ENCODE measurements at regions not wholly inside any gene's neighbourhood (a gene's known extent, or its start where the extent isn't known, plus 50 kb on each side); places are given as distances from the start of the nearest gene placed in this dataset.

DNA sequence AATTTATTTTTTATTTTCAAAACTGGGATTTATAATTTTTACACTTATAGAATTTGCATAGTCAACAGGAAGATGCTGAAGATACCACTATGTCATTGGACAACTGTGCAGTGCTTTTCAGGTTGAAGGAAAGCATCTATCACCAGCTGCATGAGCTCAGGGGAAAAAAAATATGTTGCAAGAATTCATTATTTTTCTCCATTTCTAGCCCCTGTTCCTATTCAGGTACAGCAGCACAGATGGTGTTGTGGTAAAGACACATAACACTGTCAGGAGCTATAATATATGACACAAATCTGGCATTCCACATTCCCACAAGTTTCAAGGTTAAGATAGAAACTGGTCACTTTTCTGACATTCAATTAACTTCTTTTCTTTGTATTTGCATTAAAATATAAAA lies 1088.6 kb downstream of the MAT2B start:
- no peak overlapping the region for H3K4me3 ChIP-seq (ENCODE audit: low read depth, low read length)
- DNase-seq (ENCODE audit: low read depth), result no peak
- TF ChIP-seq, protein P1, sequence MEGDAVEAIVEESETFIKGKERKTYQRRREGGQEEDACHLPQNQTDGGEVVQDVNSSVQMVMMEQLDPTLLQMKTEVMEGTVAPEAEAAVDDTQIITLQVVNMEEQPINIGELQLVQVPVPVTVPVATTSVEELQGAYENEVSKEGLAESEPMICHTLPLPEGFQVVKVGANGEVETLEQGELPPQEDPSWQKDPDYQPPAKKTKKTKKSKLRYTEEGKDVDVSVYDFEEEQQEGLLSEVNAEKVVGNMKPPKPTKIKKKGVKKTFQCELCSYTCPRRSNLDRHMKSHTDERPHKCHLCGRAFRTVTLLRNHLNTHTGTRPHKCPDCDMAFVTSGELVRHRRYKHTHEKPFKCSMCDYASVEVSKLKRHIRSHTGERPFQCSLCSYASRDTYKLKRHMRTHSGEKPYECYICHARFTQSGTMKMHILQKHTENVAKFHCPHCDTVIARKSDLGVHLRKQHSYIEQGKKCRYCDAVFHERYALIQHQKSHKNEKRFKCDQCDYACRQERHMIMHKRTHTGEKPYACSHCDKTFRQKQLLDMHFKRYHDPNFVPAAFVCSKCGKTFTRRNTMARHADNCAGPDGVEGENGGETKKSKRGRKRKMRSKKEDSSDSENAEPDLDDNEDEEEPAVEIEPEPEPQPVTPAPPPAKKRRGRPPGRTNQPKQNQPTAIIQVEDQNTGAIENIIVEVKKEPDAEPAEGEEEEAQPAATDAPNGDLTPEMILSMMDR (IDR thresholded peaks at IDR 0.05; ENCODE audit: control insufficient read depth, extremely low read depth, insufficient read depth), result no peak

DNA sequence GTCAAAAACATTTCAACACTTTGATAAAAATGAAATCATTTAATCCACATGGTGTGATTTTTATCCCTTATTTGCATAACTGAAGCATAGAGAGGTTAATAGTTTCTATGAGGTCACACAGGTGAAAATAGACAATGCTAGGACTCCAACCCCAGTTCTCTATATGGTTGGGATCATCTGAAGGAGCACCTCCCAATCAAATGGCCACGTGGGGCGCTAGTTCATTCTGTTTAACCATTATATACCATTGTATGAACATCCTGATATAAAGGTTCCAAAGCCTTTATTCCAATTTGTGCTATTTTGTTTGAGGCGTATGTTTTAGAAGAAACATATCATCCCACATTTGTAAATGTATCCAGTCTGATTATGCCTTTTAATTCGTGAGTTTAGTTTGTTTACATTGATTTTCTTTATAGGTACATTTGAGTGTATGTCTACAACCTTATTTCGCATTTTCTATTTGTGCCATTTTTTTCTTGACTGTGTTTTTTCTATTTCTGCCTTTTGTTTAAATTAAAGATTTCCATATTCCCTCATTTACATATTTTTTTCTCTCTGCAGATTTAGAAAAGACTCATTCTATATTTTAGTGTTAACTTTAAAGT lies 1092.0 kb downstream of the MAT2B start:
- no peak for DNase-seq (ENCODE audit: low read depth)
- TF ChIP-seq, protein P1 (IDR thresholded peaks at IDR 0.05; ENCODE audit: control insufficient read depth, extremely low read depth, insufficient read depth), result peak; percentile 44
- H3K4me3 ChIP-seq (ENCODE audit: low read depth, low read length), result no peak overlapping the region

DNA sequence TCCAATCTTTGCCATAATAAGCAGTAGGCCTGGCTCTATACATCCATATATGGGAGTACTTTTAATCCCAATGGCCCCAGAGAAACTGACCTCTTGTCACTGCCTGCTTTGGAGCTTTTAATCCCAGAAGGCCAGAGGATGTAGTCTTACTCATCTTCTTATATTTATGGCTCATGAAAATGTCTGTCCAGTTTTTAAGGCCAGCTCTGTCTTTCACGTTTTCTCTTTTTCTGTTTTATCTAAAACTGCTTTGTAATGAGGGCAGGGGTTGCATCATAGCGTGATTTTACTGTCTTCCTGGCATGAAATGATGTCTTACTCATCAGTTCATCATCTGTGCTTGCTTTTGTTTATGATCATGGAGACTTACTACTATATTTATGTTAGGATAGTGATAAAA lies 1094.9 kb downstream of the MAT2B start:
- no peak overlapping the region for H3K4me3 ChIP-seq (ENCODE audit: low read depth, low read length)
- TF ChIP-seq, protein P1 (IDR thresholded peaks at IDR 0.05; ENCODE audit: control insufficient read depth, extremely low read depth, insufficient read depth), result no peak
- no peak for DNase-seq (ENCODE audit: low read depth)

DNA sequence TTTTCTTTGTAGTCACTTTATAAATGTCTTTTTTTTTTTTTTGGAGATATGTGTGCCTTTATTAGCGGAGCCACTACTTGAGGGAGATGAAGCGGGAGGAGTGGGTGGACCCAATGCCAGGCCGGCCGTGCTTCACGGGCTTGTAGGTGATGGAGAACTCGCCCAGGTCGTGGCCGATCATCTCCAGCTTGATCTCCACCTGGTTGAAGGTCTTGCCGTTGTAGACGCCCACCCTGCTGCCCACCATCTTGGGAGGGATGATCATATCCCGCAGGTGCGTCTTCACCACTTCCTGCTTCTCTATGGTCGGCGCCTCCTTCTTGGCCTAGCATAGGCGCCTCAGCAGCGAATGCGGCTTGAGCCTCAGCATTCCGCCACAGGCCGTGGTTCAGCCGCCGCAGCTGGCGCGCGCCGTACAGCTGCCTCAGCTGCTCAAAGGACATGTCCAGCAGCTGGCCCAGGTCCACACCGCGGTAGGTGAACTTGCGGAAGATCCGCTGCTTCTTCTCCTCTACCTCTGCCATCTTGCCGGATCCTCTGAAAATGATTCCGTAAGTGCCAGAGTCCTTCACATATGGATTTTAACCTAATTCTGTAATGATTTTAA lies 1095.6 kb downstream of the MAT2B start:
- TF ChIP-seq, protein P1 (IDR thresholded peaks at IDR 0.05; ENCODE audit: control insufficient read depth, extremely low read depth, insufficient read depth), result no peak
- H3K4me3 ChIP-seq (ENCODE audit: low read depth, low read length), result no peak overlapping the region
- no peak for DNase-seq (ENCODE audit: low read depth)

DNA sequence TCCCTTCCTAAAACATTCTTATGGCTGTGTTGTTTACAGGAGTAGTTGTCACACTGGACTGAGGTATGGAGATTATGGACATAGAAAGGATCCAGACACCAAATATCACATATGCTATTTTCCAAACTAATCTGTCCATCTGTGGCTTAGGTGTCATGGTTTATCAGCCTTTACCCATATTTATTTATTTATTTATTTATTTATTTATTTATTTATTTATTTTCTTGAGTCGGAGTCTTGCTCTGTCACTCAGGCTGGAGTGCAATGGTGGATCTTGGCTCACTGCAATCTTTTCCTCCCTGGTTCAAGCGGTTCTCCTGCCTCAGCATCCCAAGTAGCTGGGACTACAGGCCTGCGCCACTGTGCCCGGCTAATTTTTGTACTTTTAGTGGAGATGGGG lies 1103.1 kb downstream of the MAT2B start:
- TF ChIP-seq, protein P1 (IDR thresholded peaks at IDR 0.05; ENCODE audit: control insufficient read depth, extremely low read depth, insufficient read depth), result no peak
- H3K4me3 ChIP-seq (ENCODE audit: low read depth, low read length), result no peak overlapping the region
- DNase-seq (ENCODE audit: low read depth), result no peak

DNA sequence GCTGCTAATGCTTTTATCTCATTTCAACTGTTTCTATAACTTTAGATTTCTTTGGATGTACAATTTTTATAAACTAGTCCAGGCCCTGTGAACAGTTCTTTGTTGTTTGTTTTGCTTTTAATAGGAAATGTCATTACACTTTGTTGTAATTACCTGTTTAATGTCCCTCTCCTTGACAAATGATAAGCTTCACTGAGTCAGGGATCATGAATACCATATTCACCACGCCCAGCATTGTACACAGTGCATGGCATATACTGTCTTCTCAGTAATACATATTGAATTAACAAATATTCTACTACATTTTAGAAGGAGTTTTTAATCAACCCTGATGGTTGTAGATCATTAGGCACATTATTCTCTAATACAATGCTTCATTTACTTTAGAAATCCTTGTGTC lies 1105.0 kb downstream of the MAT2B start:
- DNase-seq (ENCODE audit: low read depth), result peak; percentile 63
- no peak overlapping the region for H3K4me3 ChIP-seq (ENCODE audit: low read depth, low read length)
- TF ChIP-seq, protein P1 (IDR thresholded peaks at IDR 0.05; ENCODE audit: control insufficient read depth, extremely low read depth, insufficient read depth), result no peak

DNA sequence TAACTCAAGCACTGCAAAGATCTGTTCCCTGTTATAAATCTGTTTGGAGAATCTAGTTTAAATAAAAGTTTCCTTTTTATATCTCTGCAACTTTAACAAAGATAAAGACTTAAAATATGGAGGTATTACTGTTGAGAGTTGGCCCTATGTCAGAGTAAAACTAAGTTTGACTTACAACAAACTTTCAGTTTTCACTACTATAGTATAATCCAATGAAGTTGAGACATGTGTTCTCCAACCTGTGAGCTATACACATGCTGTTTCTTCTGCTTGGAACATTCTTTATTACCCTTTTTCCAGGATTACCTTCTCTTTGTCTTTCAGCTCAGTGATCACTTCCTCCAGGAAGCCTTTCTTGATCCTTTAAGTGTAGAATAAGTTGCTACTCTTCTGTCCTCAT lies 1109.3 kb downstream of the MAT2B start:
- DNase-seq (ENCODE audit: low read depth), result no peak
- no peak overlapping the region for H3K4me3 ChIP-seq (ENCODE audit: low read depth, low read length)
- TF ChIP-seq, protein P1 (IDR thresholded peaks at IDR 0.05; ENCODE audit: control insufficient read depth, extremely low read depth, insufficient read depth), result no peak

Measured in LNCaP clone FGC (cell line).